ENCODE measurements at regions not wholly inside any gene's neighbourhood (a gene's known extent, or its start where the extent isn't known, plus 50 kb on each side); places are given as distances from the start of the nearest gene placed in this dataset.

DNA sequence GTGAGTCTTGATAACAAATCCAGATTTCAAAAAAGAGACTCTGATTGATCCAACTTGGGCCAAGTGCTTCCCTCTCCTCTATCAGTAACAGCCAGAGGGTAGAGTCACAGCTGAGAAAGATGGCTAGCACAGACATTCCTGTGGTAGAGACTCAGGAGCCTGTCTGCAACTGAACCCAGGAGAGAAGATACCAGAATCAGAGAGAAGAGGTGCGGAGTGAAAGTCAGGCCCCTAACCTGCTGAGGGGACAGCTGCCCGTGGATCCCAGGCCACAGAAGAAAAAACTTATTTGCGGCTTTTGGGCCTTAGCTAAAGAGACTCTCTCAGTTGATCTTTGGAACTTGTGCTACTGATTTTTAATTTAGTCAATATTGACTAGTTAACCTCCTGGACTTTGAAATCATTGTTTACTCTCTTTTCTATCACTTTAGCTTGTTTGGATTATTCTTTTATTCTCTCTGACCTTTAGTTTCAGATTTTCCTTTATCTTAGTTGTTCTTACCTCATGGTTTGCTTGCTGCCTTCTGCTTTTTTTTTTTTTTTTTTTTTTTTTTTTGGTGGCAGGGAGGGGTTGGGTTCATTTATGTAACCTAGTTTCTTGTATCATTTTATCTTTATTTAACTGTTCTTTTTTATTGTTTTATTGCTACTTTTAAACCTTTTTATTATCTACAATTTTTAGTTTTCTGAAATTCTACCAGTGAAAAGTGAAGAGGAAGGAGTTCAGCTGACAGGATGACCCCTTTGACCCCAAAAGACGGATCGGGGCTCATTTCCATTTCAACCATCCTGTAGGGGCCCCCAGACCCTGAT is 154.9 kb upstream of the KRR1 start (continued):
- TF ChIP-seq, protein P1, sequence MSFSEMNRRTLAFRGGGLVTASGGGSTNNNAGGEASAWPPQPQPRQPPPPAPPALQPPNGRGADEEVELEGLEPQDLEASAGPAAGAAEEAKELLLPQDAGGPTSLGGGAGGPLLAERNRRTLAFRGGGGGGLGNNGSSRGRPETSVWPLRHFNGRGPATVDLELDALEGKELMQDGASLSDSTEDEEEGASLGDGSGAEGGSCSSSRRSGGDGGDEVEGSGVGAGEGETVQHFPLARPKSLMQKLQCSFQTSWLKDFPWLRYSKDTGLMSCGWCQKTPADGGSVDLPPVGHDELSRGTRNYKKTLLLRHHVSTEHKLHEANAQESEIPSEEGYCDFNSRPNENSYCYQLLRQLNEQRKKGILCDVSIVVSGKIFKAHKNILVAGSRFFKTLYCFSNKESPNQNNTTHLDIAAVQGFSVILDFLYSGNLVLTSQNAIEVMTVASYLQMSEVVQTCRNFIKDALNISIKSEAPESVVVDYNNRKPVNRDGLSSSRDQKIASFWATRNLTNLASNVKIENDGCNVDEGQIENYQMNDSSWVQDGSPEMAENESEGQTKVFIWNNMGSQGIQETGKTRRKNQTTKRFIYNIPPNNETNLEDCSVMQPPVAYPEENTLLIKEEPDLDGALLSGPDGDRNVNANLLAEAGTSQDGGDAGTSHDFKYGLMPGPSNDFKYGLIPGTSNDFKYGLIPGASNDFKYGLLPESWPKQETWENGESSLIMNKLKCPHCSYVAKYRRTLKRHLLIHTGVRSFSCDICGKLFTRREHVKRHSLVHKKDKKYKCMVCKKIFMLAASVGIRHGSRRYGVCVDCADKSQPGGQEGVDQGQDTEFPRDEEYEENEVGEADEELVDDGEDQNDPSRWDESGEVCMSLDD (CRISPR knock-in tag; IDR thresholded peaks at IDR 0.05; ENCODE audit: borderline replicate concordance), result 0 out of 2 replicates have a peak, but pooled peaks have one; percentile 31
- TF ChIP-seq ZBTB42 (CRISPR knock-in tag; IDR thresholded peaks at IDR 0.05), result no peak
- TF ChIP-seq, protein P2, sequence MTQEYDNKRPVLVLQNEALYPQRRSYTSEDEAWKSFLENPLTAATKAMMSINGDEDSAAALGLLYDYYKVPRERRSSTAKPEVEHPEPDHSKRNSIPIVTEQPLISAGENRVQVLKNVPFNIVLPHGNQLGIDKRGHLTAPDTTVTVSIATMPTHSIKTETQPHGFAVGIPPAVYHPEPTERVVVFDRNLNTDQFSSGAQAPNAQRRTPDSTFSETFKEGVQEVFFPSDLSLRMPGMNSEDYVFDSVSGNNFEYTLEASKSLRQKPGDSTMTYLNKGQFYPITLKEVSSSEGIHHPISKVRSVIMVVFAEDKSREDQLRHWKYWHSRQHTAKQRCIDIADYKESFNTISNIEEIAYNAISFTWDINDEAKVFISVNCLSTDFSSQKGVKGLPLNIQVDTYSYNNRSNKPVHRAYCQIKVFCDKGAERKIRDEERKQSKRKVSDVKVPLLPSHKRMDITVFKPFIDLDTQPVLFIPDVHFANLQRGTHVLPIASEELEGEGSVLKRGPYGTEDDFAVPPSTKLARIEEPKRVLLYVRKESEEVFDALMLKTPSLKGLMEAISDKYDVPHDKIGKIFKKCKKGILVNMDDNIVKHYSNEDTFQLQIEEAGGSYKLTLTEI (CRISPR knock-in tag; conservative IDR thresholded peaks at IDR 0.05), result no peak
- TF ChIP-seq, protein P3, sequence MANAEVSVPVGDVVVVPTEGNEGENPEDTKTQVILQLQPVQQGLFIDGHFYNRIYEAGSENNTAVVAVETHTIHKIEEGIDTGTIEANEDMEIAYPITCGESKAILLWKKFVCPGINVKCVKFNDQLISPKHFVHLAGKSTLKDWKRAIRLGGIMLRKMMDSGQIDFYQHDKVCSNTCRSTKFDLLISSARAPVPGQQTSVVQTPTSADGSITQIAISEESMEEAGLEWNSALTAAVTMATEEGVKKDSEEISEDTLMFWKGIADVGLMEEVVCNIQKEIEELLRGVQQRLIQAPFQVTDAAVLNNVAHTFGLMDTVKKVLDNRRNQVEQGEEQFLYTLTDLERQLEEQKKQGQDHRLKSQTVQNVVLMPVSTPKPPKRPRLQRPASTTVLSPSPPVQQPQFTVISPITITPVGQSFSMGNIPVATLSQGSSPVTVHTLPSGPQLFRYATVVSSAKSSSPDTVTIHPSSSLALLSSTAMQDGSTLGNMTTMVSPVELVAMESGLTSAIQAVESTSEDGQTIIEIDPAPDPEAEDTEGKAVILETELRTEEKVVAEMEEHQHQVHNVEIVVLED (CRISPR knock-in tag; IDR thresholded peaks at IDR 0.05; ENCODE audit: borderline replicate concordance), result no peak
- no peak for TF ChIP-seq ZNF550 (CRISPR knock-in tag; IDR thresholded peaks at IDR 0.05; ENCODE audit: borderline replicate concordance)
- no peak for TF ChIP-seq XBP1 (CRISPR knock-in tag; IDR thresholded peaks at IDR 0.05)
- TF ChIP-seq PAF1 (CRISPR knock-in tag; IDR thresholded peaks at IDR 0.05), result no peak
- TF ChIP-seq, protein P4, sequence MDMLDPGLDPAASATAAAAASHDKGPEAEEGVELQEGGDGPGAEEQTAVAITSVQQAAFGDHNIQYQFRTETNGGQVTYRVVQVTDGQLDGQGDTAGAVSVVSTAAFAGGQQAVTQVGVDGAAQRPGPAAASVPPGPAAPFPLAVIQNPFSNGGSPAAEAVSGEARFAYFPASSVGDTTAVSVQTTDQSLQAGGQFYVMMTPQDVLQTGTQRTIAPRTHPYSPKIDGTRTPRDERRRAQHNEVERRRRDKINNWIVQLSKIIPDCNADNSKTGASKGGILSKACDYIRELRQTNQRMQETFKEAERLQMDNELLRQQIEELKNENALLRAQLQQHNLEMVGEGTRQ (IDR thresholded peaks at IDR 0.05; ENCODE audit: low read depth, low read length), result no peak
- TF ChIP-seq, protein P4 (CRISPR knock-in tag; IDR thresholded peaks at IDR 0.05; ENCODE audit: borderline replicate concordance), result no peak
- TF ChIP-seq U2AF1 (optimal IDR thresholded peaks at IDR 0.05; ENCODE audit: low read depth, low read length), result no peak
- TF ChIP-seq, protein P5, sequence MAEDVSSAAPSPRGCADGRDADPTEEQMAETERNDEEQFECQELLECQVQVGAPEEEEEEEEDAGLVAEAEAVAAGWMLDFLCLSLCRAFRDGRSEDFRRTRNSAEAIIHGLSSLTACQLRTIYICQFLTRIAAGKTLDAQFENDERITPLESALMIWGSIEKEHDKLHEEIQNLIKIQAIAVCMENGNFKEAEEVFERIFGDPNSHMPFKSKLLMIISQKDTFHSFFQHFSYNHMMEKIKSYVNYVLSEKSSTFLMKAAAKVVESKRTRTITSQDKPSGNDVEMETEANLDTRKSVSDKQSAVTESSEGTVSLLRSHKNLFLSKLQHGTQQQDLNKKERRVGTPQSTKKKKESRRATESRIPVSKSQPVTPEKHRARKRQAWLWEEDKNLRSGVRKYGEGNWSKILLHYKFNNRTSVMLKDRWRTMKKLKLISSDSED (CRISPR knock-in tag; IDR thresholded peaks at IDR 0.05), result no peak
- TF ChIP-seq NFYB (CRISPR knock-in tag; IDR thresholded peaks at IDR 0.05), result no peak
- no peak for TF ChIP-seq ZNF577 (CRISPR knock-in tag; IDR thresholded peaks at IDR 0.05; ENCODE audit: borderline replicate concordance, low read depth)
- no peak for TF ChIP-seq ZBTB8A (CRISPR knock-in tag; IDR thresholded peaks at IDR 0.05; ENCODE audit: borderline replicate concordance, low read depth)
- TF ChIP-seq, protein P6, sequence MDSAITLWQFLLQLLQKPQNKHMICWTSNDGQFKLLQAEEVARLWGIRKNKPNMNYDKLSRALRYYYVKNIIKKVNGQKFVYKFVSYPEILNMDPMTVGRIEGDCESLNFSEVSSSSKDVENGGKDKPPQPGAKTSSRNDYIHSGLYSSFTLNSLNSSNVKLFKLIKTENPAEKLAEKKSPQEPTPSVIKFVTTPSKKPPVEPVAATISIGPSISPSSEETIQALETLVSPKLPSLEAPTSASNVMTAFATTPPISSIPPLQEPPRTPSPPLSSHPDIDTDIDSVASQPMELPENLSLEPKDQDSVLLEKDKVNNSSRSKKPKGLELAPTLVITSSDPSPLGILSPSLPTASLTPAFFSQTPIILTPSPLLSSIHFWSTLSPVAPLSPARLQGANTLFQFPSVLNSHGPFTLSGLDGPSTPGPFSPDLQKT (CRISPR knock-in tag; IDR thresholded peaks at IDR 0.05; ENCODE audit: borderline replicate concordance), result no peak
- TF ChIP-seq PHB2 (IDR thresholded peaks at IDR 0.05; ENCODE audit: partially characterized antibody), result no peak
- TF ChIP-seq ZNF775 (CRISPR knock-in tag; IDR thresholded peaks at IDR 0.05; ENCODE audit: borderline replicate concordance), result peak; percentile 98
